Activated effector memory CD4-positive, alpha-beta T cell treated with Interleukin-2 at 50 U/mL for 16 hours (primary cell): ENCODE measurements at regions not wholly inside any gene's neighbourhood (a gene's known extent, or its start where the extent isn't known, plus 50 kb on each side); places are given as distances from the start of the nearest gene placed in this dataset.

Source experiments
- DNase-seq: peaks from one replicate; pipeline ENCODE4 v3.0.0-alpha.2; 2020

- DNase-seq, result no peak
Measured at GRCh38 chr5:96340357-96340756, 92.7 kb downstream of the PCSK1 start.

- no peak for DNase-seq
Measured at GRCh38 chr5:96339862-96340261, 93.2 kb downstream of the PCSK1 start.

- no peak for DNase-seq
Measured at GRCh38 chr5:96338624-96339415, 94.2 kb downstream of the PCSK1 start.

DNA sequence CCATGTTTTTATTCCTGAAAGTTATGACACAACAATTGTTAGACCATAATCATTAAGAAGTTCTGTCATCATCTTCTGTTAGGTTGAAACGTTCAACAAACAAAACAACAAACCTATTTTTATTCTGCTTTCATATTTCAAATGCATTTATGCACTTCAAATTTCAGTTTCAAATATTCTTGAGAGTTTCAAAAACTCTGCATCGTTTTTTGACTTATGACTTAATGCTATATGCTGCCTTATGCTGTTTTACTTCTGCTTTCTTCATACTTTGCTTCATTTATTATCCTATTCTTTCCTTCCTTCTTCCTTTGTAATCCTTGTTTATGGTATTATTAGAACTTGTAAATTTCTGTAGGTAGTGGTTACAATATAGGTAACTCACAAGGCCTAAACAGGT lies 95.0 kb downstream of the PCSK1 start:
- no peak for DNase-seq

- DNase-seq, result no peak
Measured at GRCh38 chr5:96337048-96337781, 95.8 kb downstream of the PCSK1 start.

DNA sequence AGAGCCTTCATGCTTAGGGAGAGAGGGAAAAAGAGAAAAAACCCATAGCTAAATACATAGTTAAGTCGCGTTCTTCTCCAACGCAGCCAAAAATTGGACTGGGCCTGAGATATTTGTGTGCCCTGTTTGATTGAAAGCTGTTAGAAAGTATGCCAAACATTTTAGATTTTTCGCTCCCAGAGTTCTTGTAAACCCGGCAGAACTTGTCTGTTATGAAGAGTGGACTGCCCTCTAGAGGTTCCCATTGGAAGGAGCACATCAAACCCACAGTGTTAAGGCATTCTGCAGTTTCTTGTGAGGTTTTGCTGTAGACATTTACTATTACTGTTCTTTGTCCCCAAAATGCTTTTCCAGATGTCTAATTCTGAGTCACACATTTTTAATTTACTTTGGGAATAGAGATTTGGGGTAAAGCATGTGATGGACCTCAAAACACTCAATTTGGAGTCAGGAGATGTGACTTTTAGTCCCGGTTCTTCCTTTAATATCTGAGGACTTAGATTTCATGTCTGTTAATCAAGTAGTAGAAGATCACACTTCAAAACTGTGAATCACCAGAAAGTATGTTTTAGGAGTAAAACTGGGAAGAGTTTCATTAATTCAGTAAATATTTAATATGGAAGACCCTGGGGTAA lies 96.6 kb downstream of the PCSK1 start:
- peak; percentile 14 for DNase-seq

GRCh38 chr5:96335873-96336272 lies 97.2 kb downstream of the PCSK1 start:
- no peak for DNase-seq

GRCh38 chr5:96333391-96333790 lies 99.7 kb downstream of the PCSK1 start:
- no peak for DNase-seq

GRCh38 chr5:96332535-96333366 lies 100.3 kb downstream of the PCSK1 start:
- no peak for DNase-seq

DNA sequence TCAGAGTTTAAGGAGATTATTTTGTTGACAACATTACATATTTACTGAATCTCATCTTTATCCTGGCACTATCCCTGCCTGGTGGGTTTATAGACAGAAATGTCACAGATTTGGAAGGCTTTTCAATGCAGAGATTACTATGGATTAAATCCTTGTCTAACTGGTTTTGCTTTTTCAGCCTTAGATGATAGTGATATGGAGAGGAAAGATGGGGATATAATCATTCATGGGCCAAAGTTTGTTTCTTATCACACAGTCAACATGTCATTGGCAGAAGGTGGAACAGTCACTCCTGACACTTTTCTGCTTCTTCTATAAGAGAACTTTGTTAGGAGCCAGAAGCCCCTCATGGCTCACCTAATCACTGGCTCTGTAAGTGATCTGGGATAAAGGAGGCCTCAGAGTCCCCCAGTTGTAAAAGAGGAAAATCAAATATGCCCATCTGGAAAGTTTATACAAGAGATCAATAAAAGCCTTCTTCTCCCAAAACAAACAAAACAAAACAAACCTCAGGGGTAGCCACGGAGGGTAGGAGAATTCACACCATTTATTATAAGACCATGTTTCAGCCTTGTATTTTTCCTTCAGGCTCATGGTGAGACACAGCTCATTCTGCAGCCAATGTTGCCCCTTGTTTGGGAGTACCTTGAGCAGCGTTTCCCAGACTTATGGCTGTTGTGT lies 101.2 kb downstream of the PCSK1 start:
- DNase-seq, result no peak

GRCh38 chr5:96331210-96331609 lies 101.8 kb downstream of the PCSK1 start:
- no peak for DNase-seq

- no peak for DNase-seq
Measured at GRCh38 chr5:96330530-96331140, 102.4 kb downstream of the PCSK1 start.

DNA sequence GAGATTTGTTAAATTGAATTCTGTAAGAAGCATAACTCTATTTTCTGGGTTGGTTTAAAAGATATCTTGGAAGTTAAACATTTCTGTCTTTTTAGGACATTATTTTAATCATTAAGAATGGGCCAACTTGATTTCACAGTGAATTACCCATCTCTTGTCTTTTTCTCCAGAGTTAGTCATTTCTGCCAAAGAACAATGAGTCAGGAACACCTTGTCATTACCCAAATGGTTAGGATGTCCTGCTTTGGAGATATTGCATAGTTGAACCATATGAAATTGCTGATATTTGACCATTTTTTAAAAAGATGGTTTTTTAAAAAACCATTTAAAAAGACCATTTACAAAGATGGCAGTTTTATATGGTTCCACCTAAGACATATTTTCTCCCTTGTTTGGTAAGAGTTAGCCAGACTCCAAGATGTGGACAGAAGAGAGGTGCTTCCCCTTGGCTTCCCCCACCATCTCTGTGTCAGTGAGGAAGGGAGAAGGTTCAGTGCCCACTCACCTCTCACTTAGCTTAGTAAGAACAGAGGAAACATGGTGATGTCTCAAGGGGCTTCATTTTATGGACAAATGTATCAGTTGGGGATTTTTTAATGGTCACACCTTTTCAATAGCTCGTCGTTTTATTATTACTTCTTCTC lies 103.0 kb downstream of the PCSK1 start:
- DNase-seq, result no peak

GRCh38 chr5:96329289-96329688 lies 103.8 kb downstream of the PCSK1 start:
- DNase-seq, result no peak

GRCh38 chr5:96327722-96328121 lies 105.3 kb downstream of the PCSK1 start:
- DNase-seq, result no peak

- DNase-seq, result no peak
Measured at GRCh38 chr5:96326902-96327301, 106.1 kb downstream of the PCSK1 start.

GRCh38 chr5:96324708-96325107 lies 108.3 kb downstream of the PCSK1 start:
- no peak for DNase-seq

DNA sequence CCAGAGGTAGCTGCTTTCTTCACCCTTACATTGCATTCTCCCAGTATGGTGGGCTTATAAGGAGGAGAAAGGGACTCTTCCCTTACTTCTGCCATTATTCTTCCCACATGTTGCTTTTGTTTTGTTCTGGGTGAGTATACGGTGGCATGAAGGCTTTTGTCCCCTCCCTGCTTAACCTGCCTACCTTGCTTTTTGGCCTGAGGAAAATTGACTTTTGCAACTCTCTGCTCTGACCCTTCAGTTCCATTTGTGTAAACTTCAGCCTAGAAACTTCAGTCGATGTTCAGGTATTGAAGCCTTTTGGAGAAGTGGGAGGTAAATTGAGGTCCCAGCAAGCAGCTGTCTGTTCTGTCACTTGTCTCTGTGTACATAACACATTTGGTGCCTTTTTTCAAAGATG lies 110.2 kb downstream of the PCSK1 start:
- DNase-seq, result no peak

DNA sequence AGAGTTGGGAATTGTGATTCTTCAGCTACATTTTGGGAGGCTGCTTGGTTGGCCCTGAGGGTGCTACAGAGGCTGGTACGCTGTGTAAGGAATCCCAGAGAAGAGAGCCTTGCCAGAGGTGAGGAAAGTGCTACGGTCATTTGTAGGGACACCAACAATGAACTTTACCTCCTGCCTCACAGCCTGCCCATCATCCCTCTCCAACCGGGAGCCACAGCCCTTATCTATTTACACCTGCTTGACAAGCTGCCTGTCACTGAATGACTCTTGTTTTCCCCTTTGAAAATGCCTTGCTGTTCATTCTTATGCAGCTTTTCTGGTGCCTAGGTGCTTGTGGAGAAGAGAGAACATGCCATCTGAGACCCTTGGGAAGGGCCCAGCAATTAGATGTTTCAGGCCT lies 110.8 kb downstream of the PCSK1 start:
- no peak for DNase-seq

GRCh38 chr5:96321345-96321744 lies 111.7 kb downstream of the PCSK1 start:
- DNase-seq, result no peak

DNA sequence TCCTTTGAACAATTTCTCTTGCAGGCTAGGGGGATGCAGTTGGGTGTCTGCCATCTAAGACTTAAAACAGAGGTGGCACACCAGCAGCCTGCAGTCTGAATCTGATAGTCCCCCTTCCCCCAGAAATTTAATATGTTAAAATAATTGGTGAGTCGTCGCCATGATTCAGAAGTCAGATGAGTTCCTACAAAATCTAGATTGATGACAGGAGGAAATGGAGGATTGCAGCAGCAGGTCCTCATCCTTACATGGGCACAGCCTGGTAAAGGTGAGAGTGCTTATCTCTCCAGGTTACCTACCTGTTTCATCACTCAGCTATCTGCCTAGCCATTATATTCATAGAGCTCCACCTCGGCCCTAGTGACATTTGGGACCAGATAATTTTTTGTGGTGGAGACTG lies 112.3 kb downstream of the PCSK1 start:
- DNase-seq, result no peak
